Medulla oblongata (tissue), 1 donor: ENCODE measurements at regions not wholly inside any gene's neighbourhood (a gene's known extent, or its start where the extent isn't known, plus 50 kb on each side); places are given as distances from the start of the nearest gene placed in this dataset.
A peak's percentile ranks its signal among the peaks of the same experiment; 100 is the strongest.

ENCODE experiments used
- DNase-seq: peaks from one replicate; pipeline ENCODE4 v3.0.0-alpha.2; 2015; ENCODE audit errors: extremely low spot score

GRCh38 chr20:6956056-6956455 is 188.6 kb downstream of the BMP2 start:
- DNase-seq, result no peak

DNA sequence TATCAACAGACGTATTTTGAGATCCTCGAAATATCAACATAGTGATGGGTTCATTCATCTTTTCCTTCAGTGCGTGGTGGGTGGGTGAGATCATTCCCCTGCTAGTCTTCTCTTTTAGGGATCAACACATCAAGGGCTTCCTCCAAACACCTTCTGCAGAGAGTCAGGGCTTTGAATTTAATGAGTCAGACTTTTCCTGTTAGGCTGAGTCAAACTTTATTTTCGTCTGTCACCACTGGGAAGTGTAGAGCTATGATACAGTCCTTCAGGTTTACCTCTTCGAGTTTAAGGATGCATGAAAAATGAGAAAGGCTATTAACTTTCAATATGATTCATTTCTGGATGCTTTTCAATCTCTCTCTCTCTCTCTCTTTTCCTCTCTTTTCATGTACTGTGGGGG is 189.1 kb downstream of the BMP2 start:
- no peak for DNase-seq

DNA sequence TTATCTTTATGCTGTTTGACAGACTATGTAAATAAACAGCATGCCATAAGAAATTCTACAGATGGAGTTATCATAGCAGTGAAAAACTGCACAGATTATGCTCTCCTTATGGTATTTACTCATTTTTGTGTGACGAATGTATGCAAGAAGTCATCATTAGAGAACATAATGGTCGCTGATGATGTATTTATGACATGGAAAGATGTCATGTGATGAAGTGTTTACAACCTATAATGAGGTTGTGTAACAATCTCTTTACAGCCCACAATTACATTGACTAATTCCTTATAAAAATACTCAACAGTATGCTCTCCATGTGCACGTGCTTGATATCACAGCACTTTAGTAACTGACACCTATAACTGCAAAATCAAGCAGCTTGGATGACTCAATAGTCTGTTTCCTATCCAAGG is 192.4 kb downstream of the BMP2 start:
- no peak for DNase-seq

GRCh38 chr20:6966721-6967120 is 199.2 kb downstream of the BMP2 start:
- no peak for DNase-seq

DNA sequence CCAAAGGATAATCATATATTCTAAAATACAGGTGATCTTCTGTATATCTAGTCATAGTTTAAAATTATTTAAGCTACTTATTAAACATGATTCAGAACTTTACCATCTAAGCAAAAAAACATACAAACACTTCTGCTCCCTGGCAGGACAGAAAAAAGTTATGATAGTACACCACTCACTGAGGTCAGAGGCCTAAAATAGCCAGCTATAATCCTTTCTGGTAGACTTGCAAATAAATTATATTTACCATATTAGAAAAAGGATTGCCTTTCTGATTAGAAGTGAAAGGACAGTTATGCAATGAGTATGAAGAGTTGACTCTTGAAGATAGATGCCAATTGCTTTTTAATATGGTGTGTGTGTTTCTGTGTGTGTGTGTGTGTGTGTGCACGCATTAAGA is 207.4 kb downstream of the BMP2 start:
- no peak for DNase-seq

DNA sequence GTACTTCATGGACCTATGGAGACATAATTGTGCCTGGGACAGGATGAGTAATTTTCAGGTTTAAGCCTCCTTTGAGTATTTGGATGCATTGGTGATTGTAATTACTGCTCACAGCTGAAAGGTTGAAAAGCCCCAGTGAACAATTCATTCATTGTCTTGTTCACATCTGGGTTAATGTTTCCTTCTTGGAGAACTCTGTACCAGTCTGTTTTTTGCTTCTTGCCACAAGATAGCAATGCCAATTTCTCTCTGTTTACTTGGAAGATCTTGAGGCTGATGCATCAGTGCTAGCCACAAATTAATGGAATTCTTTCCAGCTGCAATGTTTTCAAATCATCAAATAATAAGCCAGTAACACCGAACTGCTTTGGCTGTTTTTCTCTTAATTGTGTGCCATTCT is 207.8 kb downstream of the BMP2 start:
- DNase-seq, result peak; percentile 45

DNA sequence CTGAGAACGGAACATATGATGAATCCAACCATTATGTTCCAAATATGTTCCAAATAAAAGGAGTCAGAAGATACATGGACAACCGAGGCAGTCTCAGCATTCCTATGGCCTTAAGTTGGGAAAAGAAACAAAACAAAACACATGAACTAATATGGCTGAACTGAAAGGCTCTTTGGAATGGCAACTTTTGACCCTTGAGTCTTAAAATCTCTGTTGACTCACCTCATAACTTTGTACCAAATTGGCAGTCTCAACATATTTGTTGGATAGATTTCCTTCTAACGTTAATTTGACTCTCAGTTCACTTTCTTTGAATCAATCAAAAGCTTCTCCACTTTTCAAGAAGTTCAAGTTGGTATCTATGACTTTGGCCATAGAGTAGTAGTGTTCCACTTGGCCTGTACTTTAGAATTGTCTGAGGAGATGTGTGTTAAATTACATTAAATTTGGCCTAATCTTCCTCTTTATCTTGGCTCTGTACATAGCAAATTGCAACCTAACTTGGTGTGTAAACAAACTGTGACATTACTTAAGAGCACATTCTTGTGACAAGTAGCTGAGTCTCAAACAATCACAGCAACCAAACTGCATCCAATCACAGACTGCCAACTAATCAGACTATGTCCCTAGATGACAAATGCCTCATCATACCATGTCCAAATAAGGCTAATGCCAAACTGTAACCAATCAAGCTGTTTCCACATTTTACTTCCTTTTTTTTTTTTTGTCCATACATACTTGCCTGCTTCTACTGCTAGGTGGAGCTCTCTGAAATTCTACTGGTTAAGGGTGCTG is 208.8 kb downstream of the BMP2 start:
- DNase-seq, result no peak

GRCh38 chr20:6979621-6980020 is 212.1 kb downstream of the BMP2 start:
- no peak for DNase-seq

- no peak for DNase-seq
These were observed 225.5 kb downstream of the BMP2 start for GRCh38 chr20:6993011-6993410.

DNA sequence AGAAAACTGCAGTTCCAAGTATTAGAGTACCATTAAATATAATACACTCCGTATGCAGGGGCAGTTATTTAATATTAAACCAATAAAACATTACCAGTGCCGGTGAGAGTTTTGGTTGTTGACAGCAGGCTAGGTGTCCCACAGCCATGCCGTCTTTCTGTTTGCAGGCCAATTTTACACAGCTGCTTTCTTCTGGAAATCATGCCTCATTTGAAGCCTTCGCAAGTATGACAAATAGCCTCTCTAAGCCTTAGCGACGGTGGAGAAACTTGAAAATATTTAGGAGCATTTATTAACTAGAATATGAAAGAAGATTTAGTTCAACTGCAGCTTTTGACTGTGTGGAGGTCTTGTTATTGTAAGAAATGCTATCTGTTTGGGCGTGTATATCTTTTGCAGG is 226.0 kb downstream of the BMP2 start:
- no peak for DNase-seq

- no peak for DNase-seq
These were observed 227.0 kb downstream of the BMP2 start for GRCh38 chr20:6994452-6994851.

DNA sequence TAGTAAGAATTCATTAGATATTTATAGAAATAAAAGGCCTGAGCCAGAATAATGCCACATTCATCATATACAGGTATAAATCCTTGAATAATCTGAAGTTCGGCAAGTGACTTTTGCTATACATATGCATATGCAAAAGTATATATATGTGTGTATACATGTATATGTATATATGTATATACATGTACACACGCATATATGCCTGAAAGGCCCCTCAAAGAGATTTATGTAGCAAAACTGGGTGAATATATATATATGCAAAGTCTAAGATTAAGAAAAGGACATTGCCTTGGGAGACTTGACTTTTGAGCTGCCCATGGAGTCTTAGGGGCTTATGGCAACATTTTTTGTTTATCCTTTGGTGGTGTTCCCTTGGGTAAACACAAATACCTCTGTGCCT is 231.4 kb downstream of the BMP2 start:
- DNase-seq, result no peak

DNA sequence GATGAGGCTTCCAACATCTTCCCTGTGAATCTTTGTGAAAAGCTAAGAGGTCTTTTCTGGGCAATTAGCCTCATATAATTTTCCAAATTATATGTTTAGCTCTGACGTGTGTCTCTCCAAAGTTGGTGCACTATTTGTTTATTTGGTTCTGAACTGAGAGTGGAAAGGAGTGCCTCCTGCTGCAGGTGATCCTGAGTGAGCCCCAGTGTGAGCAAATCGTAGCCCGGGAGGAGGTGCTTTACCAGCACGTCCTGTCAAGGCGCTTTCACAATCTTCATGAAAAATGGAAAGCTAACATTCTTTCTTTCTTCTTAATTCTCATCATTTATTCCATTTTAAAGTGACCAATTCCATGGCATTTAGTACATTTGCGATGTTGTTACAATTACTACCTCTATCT is 231.9 kb downstream of the BMP2 start:
- DNase-seq, result no peak

- no peak for DNase-seq
These were observed 236.1 kb downstream of the BMP2 start for GRCh38 chr20:7003598-7003997.

- DNase-seq, result no peak
These were observed 237.3 kb downstream of the BMP2 start for GRCh38 chr20:7004801-7005200.

- DNase-seq, result no peak
These were observed 243.0 kb downstream of the BMP2 start for GRCh38 chr20:7010527-7010926.

GRCh38 chr20:7015257-7015656 is 247.8 kb downstream of the BMP2 start:
- DNase-seq, result no peak

- no peak for DNase-seq
These were observed 255.1 kb downstream of the BMP2 start for GRCh38 chr20:7022597-7022996.

- no peak for DNase-seq
These were observed 258.1 kb downstream of the BMP2 start for GRCh38 chr20:7025635-7026034.

DNA sequence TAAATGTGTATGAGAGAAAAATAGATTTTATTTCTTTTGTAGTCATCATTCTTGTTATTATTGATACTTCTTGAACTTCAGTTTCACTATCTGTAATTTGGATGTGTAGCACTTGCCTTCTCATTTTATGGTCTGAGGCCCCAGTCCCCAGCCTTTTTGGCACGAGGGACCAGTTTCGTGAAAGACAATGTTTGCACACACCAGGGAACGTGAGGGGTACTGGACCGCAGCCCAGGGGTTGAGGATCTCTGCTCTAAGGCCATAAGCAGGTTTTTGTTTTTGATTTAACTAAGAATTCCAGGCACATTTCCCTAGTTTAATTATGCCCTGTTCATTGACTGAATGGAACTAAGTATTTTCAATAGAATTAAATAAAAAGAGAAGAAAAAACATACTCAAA is 261.5 kb downstream of the BMP2 start:
- no peak for DNase-seq

DNA sequence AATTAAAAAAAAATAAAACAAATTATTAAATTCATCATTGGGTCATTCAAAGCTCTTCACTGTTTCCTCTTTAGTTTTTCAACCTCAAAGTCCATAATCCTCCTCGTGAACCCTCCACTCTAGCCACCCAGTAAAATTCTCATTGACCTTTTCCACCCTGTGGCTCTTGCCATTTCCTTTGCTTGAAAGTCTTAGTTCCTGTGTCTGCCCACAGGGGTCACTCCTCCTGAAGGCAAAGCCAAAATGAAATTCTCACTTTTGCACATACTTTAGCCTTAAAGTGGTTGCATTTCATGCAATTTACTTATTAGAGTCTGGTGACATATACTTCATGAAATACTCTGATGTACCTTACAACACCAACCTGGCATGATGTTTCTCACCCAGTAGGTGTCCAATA is 263.7 kb downstream of the BMP2 start:
- DNase-seq, result no peak

DNA sequence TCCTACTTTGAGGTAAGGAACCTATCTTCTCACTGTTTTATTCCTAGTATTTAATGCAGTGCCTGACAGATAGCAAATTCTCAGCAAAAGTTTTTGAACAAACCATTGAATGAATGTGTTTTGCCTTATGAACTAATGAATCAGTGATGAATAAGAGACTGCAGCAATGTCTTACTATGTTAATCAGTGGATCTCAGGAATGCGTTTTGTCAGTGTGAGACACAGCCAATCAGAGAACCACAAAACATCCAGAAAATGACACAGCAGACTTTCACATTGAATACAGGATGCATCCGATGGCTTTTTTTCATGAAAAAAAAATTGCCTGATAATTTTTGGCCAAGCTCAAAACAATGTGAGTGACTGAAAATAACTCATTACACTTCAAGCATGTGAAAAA is 270.5 kb downstream of the BMP2 start:
- DNase-seq, result no peak

DNA sequence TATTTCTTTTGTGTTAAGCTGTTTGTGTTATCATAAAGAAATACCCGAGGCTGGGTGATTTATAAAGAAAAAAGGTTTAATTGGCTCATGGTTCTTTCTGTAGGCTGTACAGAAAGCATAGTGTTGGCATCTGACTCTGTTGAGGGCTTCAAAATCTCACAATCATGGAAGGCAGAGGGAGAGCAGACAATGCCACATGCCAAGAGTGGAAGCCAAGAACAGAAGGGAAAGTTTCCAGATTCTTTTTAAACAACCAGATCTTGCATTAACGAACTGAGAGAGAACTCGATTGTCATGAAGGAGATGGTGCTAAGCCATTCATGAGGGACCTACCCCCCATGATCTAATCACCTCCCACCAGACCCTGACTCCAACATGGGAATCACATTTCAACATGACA is 290.1 kb downstream of the BMP2 start:
- no peak for DNase-seq

DNA sequence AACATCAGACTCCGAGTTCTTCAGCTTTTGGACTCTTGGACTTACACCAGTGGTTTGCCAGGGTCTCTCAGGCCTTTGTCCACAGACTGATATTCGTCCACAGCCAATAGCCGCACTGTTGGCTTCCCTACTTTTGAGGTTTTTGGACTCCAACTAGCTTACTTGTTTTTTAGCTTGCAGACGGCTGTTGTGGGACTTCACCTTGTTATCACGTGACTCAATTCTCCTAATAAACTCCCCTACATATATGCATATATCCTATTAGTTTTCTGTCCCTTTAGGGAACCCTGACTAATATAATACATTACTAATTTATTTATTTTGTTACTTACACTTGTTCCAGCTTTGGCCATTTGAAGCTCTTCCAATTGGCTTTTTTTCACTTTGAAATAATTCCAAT is 311.3 kb downstream of the BMP2 start:
- DNase-seq, result no peak
